Astrocyte (in vitro differentiated cells and primary cell): ENCODE measurements at regions not wholly inside any gene's neighbourhood (a gene's known extent, or its start where the extent isn't known, plus 50 kb on each side); places are given as distances from the start of the nearest gene placed in this dataset.

ENCODE experiments used
- CTCF ChIP-seq: IDR thresholded peaks from 2 replicates; pipeline ENCODE4 v1.5.1; 2011; ENCODE audit warnings: low read depth, mild to moderate bottlenecking, inconsistent platforms, low read length, moderate library complexity; ENCODE audit not compliant: insufficient read depth
- EZH2 ChIP-seq: IDR thresholded peaks from 2 replicates; pipeline ENCODE4 v1.6.1; 2012; ENCODE audit warnings: mild to moderate bottlenecking, low read length, inconsistent platforms; ENCODE audit not compliant: insufficient read depth

GRCh38 chr12:125983094-125983783, 918.0 kb downstream of the AACS start:
- TF ChIP-seq CTCF (no peak), EZH2 (no peak)
